ENCODE measurements at regions not wholly inside any gene's neighbourhood (a gene's known extent, or its start where the extent isn't known, plus 50 kb on each side); places are given as distances from the start of the nearest gene placed in this dataset.
"Not testable (repeated sequence)": the region's sequence is repeated elsewhere in the genome, so short reads cannot be mapped to it uniquely, and the experiment has no call there.

- no peak for DNase-seq (ENCODE audit: low spot score)
Observed at GRCh38 chr16:64102654-64103053, 1019.2 kb downstream of the CDH11 start.

- no peak for DNase-seq (ENCODE audit: low spot score)
Observed at GRCh38 chr16:64098451-64098850, 1023.4 kb downstream of the CDH11 start.

DNA sequence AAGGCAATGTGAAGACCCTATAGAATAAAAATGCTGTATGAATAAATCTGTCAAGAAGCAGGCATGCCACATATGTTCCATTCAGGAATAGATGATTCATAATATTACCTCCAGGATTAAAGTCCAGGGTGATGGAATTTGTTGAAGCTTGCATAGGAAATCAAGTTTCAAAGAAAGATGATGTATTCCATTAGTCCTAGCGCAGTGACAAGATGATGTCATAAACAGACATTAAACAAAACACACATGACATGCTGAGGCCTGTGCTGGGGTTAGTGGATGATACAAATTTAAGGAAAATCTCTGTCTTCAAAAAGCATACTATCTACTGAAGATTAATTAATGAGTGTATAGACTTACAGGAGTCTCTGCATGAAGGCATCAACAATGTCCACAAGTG lies 1025.2 kb downstream of the CDH11 start:
- DNase-seq (ENCODE audit: low spot score) = no peak

DNA sequence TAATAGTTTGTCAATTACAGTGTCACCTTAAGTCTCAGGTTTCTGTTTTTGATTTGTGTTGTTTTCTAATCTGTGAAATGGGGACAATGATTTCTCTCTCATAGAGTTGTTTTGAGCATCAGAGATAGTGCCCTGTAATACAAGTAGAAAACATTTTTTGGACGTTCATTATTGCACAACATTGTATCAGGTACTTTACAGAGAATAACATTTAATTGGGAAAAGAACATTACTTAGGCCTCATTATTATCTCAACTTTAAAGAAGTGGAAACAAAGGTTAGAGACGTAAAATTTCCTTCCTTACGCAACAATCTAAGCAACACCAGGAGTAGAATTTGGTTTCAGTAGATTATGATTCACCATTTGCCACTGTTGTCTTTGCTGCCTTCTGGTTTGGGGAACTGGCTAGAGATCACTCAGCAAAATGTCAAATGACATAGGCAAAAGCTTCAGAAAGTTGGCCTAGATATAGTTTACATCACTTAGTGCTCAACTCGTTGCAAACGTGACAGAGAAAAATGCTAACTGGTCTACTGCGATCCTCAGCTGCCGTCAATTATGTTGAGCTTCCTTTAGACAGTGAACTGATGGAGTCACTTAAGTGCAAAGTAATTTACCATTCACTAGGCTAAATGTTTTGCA lies 1026.8 kb downstream of the CDH11 start:
- DNase-seq (ENCODE audit: low spot score) = no peak

DNA sequence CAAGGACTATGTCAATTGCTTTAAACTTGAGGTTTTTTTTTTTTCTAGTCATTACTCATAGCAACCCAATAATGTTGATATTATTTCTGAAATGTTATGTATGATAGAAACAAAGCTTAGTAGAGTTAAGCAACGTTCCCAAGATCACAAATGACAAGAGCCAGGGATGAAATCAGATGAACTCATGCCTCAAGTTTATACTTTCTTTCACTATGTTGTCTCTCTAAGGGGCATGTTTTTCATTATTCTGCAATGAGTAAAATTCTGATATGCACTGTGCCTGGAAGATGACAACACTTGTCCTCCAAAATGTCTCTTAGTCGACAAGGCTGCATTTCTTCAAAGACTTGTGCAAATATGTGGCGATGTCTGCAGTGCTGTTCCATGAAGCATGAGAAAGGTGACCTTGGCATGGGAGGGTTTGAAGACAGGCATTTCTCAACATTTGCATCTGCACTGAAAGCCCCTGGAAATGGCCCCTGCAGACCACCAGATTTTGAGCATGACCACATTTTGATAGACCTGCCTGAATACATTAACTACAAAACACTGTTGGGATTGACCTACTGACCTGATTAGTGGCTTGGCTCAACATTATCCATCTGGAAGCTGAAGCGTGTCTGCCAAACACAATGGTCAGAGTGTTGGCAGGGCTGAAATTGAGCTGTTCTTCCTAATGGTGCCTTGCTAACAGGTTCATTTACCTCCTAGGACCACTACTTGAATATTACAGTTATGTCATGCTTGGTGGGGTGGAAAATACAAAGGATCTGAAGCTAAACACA lies 1027.5 kb downstream of the CDH11 start:
- DNase-seq (ENCODE audit: low spot score) = no peak

DNA sequence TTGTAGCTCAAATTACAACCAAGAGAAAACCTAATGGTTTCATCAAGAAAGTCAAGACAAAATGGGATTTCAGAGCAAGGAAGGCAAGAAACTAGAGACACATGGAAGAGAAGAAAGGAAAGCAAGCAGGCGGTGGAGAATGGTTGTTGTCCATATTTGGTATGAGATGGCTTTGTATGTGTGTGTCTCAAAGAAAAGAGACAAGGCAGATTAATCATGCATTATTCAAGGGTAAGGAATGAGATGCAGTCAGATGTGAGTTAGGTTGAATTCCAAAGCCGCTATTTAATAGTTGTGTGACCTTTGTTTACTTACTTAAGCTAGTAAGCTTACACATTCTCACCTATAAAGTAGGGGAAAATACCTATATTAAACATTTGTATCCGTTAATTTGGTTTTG lies 1029.6 kb downstream of the CDH11 start:
- no peak for DNase-seq (ENCODE audit: low spot score)

- DNase-seq (ENCODE audit: low spot score) = no peak
Observed at GRCh38 chr16:64090327-64090726, 1031.5 kb downstream of the CDH11 start.

DNA sequence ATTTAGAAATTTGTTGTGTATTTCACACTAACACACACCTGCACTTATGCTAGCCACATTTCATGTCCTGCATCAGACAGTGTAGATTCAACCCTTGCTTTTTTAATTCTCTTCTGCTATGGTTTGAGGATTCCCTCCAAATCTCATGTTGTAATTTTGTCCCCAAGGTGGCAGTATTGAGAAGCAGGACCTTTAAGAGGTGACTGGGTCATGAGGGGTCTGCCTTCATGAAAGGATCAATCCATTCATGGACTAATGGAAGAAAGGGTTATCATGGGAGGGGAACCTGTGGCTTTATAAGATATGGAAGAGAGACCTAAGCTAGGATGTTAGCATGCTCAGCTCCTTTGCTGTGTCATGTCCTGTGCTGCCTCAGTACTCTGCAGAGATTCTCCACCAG lies 1032.2 kb downstream of the CDH11 start:
- no peak for DNase-seq (ENCODE audit: low spot score)

DNA sequence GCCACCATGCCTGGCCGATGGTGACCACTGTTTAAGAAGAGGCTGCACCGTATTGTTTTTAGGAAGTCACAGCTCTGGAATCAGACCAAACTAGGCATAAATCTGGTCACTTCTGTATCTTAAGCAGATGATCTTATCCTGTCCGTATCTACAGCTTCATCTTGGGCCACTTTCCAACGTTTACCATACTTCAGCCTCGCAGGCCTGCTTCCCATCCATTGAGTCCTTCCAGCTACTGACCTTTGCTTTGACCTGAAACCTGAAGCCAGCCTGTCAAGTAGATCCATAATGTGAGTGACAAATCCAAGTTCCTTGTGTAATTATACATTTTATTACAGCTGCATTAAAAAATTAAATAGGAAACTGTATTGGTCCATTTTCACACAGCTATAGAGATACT lies 1033.0 kb downstream of the CDH11 start:
- DNase-seq (ENCODE audit: low spot score) = no peak

- DNase-seq (ENCODE audit: low spot score) = no peak
Observed at GRCh38 chr16:64085296-64085695, 1036.6 kb downstream of the CDH11 start.

DNA sequence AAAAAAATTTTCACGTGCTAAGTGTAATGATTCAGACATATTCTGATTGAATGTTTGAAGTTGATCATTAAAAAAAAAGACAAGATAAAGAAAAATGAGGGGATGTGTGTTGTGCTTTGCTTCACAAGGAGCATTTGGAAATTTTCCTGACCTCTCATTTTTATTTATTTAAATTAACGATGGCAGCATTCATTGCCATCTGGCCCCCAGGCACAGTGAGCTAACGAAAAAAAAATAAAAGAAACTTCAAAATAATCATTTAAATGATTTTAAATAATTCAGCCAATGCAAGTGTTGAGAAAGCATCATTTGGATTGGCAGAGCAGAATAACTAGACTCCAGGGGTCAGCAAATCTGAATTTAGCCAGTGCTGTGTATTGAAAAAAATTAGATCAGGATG lies 1037.2 kb downstream of the CDH11 start:
- DNase-seq (ENCODE audit: low spot score) = no peak

- no peak for DNase-seq (ENCODE audit: low spot score)
Observed at GRCh38 chr16:64083428-64084129, 1038.3 kb downstream of the CDH11 start.

DNA sequence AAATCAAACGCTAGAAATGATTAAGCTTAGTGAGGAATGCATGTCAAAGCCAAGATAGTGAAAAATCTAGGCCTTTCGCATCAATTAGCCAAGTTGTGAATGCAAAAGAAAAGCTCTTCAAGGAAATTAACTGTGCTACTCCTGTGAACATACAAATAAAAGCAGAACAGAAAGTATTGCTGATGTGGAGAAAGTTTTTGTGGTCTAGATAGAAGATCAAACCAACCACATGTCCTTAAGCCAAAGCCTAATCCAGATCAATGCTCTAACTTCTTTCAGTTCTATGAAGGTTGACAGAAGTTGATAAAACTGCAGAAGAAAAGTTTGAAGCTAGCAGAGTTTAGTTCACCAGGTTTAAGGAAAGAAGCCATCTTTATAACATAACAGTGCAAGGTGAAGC lies 1044.6 kb downstream of the CDH11 start:
- no peak for DNase-seq (ENCODE audit: low spot score)

- DNase-seq (ENCODE audit: low spot score) = no peak
Observed at GRCh38 chr16:64074706-64075105, 1047.2 kb downstream of the CDH11 start.

GRCh38 chr16:64072131-64072730 lies 1049.6 kb downstream of the CDH11 start:
- not testable (repeated sequence) for DNase-seq (ENCODE audit: low spot score)

DNA sequence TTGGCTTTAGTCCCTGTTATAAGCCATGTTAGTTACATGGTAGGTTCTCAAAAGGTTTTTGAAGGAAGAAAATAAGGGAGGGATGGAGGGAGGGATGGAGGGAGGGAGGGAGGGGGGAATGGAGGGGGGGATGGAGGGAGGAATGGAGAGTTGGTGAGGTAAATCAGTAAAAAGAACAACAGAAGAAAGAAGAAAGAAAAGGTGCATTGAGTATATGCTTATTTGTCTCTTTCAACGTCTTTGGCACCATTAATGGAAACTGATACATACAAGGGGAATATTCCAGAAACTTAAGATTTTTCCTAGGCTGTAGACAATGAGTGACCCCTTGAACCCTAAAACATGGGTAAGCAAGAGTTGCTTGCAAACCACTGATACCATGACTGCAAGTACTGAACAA lies 1056.3 kb downstream of the CDH11 start:
- no peak for DNase-seq (ENCODE audit: low spot score)

- no peak for DNase-seq (ENCODE audit: low spot score)
Observed at GRCh38 chr16:64061621-64062020, 1060.2 kb downstream of the CDH11 start.

DNA sequence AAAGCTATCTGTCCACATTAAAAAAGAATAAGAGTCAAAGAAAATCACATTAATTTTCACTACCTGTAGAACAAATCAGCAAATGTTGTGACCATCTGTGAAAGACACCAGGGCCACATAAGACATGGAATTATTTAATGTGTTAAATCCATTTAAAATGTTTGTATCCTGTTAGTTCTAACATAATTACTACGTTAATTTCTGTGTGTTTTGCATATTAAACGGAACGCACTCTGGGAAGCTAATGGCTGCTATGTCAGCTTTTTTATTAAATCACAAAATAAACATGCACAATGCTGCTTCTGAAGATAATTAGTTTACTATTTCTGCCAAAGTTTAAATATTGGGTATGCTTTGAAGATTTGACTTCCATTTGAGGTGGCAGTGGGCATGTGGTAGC lies 1061.2 kb downstream of the CDH11 start:
- DNase-seq (ENCODE audit: low spot score) = no peak

- no peak for DNase-seq (ENCODE audit: low spot score)
Observed at GRCh38 chr16:64058685-64059084, 1063.2 kb downstream of the CDH11 start.

DNA sequence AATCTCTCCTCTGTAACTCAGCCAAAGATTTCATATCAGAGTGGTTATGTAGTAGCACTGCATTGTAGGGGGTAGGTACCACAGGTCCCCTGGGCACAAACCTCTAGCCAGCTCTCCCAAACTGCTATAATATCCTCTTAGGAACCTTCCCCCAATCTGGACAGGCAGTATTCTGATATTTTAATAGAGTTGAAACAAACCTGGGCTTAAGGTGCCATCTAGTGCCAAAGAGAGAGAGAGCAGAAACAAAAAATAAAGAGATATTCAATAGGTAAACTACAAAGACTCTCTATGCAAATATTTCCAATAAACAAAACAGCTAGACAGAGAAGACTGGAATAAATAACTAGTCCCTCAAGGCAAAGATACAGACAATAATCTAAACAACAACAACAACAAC lies 1070.0 kb downstream of the CDH11 start:
- DNase-seq (ENCODE audit: low spot score) = no peak

DNA sequence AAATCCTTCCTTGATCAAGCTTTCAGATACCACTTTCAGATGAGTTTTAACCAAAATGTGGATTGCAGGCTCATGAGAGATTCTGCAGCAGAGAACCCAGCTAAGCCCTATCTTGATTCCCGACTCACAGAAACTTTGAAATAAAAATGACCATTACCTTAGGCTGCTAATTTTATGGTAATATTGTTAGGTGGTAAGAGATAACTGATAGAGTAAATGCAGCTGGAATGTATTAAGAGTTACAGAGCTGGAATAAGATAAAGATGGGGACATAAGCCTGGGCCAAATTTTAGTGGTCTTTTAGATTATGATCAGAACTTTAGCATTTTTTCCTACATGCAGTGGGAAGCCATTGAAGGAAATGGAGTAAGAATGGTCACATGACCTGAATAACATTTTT lies 1074.0 kb downstream of the CDH11 start:
- no peak for DNase-seq (ENCODE audit: low spot score)

DNA sequence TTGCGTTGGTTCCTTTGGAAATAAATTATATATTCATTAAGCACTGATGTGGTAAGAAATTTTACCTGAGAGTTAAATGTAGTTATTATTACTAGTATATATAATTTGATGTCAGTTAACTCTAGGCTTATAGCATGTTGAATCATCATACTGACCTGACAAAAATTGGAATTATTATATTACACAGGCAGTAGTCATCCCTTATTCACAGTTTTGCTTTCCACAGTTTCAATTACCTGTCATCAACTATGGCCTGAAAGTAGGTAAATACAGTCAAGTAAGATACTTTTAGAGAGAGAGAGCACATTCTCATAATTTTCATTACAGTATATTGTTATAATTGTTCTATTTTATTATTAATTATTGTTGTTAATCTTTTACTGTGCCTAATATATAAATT lies 1074.7 kb downstream of the CDH11 start:
- no peak for DNase-seq (ENCODE audit: low spot score)

DNA sequence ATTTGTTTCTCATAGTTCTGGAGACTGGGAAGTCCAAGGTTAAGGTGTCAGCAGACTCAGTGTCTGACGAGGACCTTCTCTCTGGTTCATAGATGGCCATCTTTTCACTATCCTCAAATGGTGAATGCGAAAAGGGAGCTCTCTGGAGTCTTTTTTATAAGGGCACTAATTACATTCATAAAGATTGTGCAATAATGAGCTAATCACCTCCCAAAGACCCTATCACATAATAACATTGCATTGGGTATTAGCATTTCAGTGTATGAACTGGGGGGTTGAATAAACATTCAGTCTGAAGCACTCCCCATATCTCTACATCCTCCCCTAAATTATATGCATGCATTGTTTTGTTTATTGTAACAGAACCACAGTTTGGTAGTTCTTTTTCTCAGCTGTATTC lies 1086.5 kb downstream of the CDH11 start:
- DNase-seq (ENCODE audit: low spot score) = no peak

Data from hematopoietic multipotent progenitor cell treated with erythropoietin and hydrocortisone succinate and interleukin-3 and kit ligand, for 17 days (in vitro differentiated cells).